C4-2B (cell line): ENCODE measurements at regions not wholly inside any gene's neighbourhood (a gene's known extent, or its start where the extent isn't known, plus 50 kb on each side); places are given as distances from the start of the nearest gene placed in this dataset.

Experiments used
- H3K27ac ChIP-seq: fragments of 450-650 bp; 2 replicates; pipeline ENCODE4 v1.5.1; 2017
- ZFX ChIP-seq: fragments of 450-650 bp; IDR thresholded peaks from 2 replicates; pipeline ENCODE4 v1.6.1; 2017
- TF ChIP-seq, protein P1 (sequence below): fragments of 450-650 bp; conservative IDR thresholded peaks from 2 replicates; pipeline ENCODE4 v1.5.1; 2017; ENCODE audit warnings: mild to moderate bottlenecking

DNA sequence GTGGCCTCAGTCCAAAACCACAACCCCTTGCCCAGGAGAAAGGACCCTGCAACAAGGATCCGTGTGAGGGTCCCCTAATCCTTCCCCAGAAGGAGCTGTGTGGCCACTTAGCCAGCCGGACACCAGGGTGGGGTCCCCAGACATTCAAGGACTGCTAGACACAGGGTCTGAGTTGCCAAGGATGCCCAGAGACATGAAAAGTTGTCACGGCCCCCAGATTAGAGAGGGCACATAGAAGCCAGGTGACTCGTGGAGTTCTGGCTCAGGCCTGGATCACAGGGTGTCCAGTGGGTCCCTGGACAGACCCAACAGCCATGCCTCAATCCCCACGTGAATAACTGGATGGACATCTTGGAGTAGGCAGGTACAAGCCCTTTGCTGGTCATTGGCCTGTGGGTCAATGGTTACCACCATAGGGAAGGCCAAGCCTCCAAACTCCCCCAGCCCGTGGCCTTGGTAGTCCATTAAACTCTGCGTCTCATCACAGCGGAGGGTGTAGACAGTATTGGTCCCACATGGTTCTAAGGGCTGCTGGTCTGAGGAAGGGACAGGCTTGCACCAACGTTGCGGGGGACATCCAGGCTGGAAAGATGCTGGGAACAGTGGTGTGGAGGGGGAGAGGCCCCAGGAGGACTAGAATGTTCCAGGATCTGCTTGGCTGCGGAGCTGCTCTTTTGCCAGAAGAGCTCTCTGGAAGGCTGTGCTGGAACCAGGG is 205.9 kb upstream of the PPP2R2D start:
- no peak overlapping the region for H3K27ac ChIP-seq
- TF ChIP-seq, protein P1, sequence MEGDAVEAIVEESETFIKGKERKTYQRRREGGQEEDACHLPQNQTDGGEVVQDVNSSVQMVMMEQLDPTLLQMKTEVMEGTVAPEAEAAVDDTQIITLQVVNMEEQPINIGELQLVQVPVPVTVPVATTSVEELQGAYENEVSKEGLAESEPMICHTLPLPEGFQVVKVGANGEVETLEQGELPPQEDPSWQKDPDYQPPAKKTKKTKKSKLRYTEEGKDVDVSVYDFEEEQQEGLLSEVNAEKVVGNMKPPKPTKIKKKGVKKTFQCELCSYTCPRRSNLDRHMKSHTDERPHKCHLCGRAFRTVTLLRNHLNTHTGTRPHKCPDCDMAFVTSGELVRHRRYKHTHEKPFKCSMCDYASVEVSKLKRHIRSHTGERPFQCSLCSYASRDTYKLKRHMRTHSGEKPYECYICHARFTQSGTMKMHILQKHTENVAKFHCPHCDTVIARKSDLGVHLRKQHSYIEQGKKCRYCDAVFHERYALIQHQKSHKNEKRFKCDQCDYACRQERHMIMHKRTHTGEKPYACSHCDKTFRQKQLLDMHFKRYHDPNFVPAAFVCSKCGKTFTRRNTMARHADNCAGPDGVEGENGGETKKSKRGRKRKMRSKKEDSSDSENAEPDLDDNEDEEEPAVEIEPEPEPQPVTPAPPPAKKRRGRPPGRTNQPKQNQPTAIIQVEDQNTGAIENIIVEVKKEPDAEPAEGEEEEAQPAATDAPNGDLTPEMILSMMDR, result no peak
- no peak for TF ChIP-seq ZFX

DNA sequence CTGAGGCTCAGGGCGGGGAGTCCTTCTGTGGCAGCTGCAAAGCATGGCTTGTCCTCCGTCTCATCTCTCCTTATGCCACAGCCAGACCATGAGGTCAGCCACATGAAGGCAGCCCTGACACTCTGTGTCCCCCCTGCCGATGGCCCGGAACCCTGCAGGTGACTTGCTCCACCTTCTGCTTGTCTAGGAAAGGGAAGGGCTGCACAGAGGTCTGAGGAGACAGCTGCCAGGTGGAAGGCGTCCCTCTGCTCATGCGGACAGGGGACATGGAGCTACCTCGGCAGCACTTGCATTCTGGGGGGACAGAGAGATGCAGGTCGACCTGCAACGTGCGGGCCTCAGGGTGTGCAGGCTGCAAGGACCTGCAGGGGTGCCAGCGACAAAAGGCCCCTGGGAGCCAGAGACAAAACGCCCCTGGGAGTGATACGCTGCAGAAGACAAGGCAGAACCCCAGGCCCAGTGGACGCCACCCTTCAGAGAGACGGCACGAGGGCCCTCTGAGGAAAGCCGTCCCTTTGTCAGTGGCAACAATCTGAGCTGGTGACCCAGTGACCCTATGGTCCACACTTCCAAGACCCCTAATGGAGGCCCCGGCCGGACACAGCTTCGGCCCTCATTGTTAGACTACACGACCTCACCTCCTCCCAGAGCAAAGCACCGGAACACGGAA is 205.2 kb upstream of the PPP2R2D start:
- TF ChIP-seq ZFX, result no peak
- TF ChIP-seq, protein P1, result no peak
- H3K27ac ChIP-seq, result no peak overlapping the region

DNA sequence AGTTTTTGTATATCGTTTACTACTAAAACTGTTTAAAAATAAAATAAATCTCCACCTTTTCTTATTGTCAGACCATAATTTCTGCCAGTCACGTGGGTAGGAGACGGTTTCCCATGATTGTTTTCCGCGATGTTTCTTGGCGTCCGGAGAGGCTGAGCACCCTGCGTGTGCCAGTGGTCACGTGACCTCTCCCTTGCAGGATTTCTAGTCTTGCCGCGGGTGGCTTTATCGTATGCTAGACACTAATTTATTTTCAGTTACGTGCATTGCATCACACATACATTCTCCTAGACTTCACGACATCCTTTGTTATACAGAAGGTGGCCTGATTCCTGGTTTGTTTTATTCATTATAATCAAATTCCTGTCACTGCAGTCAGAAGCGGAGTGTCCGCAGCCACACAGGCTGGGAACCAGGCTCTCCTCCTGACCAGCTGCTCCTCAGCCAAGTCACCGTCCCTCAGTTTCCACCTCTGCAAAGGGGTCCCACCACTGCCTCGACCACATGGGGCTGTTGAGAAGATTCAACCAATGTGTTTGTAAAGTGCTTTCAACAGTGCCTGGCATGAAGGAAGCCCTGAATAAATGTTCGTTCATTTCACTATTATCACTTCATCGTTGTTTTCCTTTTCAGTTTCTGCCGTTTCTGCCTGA is 203.2 kb upstream of the PPP2R2D start:
- TF ChIP-seq ZFX, result no peak
- TF ChIP-seq, protein P1, result no peak

DNA sequence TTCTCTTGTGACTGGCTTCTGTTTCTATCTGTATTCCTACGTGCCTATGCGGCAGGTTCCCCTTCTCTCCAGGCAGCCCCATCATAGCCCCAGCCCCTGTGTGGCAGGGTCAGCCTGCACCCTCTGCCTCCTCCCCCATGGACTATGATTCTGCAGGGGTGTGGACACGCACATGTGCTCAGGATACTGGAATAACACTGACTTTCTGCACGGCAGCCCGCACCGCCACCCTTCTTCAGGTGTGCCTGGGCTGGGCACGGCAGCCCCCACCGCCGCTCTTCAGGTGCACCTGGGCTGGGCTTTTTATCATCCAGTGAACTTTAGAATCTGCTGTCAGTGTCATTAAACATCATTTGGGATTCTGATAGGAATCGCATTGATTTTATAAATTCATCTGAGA is 202.6 kb upstream of the PPP2R2D start:
- H3K27ac ChIP-seq, result no peak overlapping the region
- TF ChIP-seq ZFX, result no peak
- TF ChIP-seq, protein P1, result no peak

More for the DNA sequence above, 203.2 kb upstream of the PPP2R2D start:
- H3K27ac ChIP-seq, result no peak overlapping the region

DNA sequence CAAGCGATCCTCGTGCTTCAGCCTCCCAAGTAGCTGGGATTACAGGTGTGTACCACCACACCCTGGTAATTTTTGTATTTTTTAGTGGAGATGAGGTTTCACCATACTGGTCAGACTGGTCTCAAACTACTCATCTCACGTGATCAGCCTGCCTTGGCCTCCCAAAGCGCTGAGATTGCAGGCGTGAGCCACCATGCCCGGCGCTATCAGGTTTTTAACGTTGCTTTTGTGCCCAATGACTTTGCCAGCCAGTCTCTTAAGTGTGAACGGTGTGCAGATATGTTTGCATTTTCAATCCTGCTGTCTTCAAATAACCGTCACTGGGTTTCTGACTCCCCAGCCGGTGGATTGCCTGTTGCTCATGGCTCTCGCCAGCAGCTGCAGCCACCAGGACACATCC is 201.8 kb upstream of the PPP2R2D start:
- TF ChIP-seq, protein P1, result no peak
- no peak for TF ChIP-seq ZFX
- no peak overlapping the region for H3K27ac ChIP-seq

DNA sequence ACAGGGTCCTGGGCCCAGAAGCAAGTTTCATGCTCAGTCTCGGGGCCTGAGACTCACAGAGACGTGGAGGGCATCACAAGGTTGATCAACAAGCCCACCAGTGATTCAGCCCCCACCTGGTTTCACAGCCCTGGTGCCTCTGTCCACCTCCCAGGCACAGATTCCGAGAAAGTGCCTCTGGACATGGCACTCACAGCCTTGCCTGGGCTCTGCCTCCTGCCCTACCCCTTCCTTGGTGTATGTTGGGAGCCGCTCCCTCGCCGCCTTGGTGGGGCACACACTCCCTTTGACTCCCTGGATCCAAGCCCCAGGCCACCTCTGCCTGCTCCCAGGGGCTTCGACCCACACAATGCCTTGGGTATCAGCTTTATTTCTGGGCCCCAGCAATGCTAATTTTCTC is 200.8 kb upstream of the PPP2R2D start:
- TF ChIP-seq, protein P1, result no peak
- TF ChIP-seq ZFX, result no peak
- H3K27ac ChIP-seq, result no peak overlapping the region

DNA sequence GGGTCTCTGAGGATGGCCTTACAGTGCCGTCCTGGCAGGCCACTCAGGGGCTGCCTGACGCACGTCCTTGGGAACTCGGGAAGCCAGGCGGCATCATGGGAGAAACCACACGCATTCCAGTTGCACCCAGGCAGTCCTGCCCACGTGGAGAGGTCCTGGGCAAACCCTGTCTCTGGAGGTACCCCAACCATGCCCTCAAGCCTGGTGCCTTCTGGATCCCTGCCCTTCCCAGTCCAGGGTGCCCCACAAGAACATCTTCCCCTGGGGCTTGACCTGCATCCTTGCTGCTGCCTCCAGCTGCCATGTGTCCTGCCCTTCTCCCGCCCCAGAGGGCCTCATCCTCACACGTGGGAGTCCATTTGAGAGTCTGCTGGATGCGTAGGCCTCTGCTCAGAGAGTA is 200.3 kb upstream of the PPP2R2D start:
- TF ChIP-seq, protein P1, result no peak
- no peak for TF ChIP-seq ZFX
- no peak overlapping the region for H3K27ac ChIP-seq
